HUES6 (cell line): ENCODE measurements at regions not wholly inside any gene's neighbourhood (a gene's known extent, or its start where the extent isn't known, plus 50 kb on each side); places are given as distances from the start of the nearest gene placed in this dataset.

Experiments
- H3K27ac ChIP-seq: 2 replicates; pipeline ENCODE4 v1.7.0; 2013; ENCODE audit warnings: low read depth, mild to moderate bottlenecking, low read length, inconsistent platforms
- H3K27me3 ChIP-seq: 2 replicates; pipeline ENCODE4 v1.6.1; 2013; ENCODE audit warnings: low read length; ENCODE audit not compliant: control insufficient read depth, insufficient read depth
- H3K36me3 ChIP-seq: 2 replicates; pipeline ENCODE4 v1.6.1; 2013; ENCODE audit warnings: low read length; ENCODE audit not compliant: control insufficient read depth, insufficient read depth
- H3K4me1 ChIP-seq: 2 replicates; pipeline ENCODE4 v1.6.1; 2013; ENCODE audit warnings: low read length; ENCODE audit not compliant: control insufficient read depth, insufficient read depth
- H3K4me3 ChIP-seq: 2 replicates; pipeline ENCODE4 v1.5.1; 2013; ENCODE audit warnings: low read depth, low read length
- H3K9ac ChIP-seq: one replicate; pipeline ENCODE4 v1.6.1; 2013; ENCODE audit warnings: mild to moderate bottlenecking, low read length
- H3K9me3 ChIP-seq: 2 replicates; pipeline ENCODE4 v1.6.1; 2013; ENCODE audit warnings: low read depth, low read length; ENCODE audit not compliant: control insufficient read depth, insufficient read depth

DNA sequence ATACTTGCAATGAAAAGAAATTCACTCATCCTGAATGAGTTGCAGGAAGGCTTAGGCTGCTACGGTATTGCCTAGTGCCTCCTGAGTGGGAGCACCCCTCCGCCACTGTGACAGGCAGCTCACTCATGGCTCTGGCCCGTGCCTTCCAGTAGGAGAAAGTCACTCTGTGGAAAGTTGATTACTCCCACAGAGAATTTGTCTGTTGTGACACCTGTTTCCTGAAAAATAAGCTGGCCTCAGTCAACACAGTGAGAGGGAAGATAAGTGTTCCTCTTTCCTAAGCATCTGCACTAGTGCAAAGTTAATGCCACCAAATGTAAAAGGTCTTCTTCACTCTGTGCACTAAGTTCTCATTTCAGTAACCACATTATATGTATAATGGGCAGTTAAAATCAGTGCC, 158.8 kb upstream of the INHBA start:
- Histone ChIP-seq H3K4me1 (no peaks in the 10 kb centered on the region), H3K9ac (no peak overlapping the region), H3K27ac (no peak overlapping the region)

DNA sequence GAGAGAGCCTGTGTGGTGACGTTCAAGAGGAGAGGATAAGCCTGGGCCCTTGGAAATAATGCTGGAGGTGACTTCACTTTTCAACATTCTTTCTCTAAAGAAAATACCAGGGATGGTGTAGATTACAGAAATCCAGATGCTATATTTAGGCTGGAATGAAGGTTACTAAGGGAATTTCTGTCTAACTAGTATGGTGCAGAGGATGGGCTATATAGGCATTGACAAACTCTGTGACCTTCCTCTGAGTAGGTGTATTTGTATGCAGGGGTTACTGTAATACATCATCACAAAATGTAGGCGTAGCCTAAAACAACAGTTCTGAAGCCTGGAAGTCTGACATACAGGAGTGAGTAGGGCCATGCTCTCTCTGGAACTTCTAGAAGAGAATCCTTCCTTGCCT, 155.3 kb upstream of the INHBA start:
- Histone ChIP-seq H3K9ac (no peak overlapping the region), H3K36me3 (no peaks in the 10 kb centered on the region), H3K9me3 (no peaks in the 10 kb centered on the region), H3K27me3 (no peaks in the 10 kb centered on the region), H3K4me3 (no peak overlapping the region), H3K4me1 (no peaks in the 10 kb centered on the region), H3K27ac (no peak overlapping the region)

More for the DNA sequence above, 158.8 kb upstream of the INHBA start:
- Histone ChIP-seq H3K36me3 (no peaks in the 10 kb centered on the region), H3K4me3 (no peak overlapping the region), H3K9me3 (peaks cover 24% of the 10 kb centered on the region), H3K27me3 (no peaks in the 10 kb centered on the region)

DNA sequence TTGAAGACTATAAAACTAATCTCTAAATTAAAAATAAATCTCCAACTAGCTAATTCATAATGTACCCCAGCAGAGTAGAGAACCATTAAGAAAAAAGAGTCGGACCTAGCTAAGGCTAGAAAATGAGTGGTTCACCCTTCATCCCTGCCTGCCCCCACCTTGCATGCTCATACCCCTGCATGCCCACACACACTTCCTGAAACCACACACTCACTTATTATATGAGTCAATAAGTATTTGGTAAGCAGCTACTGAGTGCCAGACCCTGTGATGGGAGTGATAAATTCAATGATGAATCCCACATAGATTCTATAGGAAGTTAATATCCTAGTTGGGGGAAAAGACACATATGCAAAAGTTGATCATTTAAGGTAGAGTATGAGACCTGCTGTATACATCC, 152.9 kb upstream of the INHBA start:
- Histone ChIP-seq H3K27ac (no peak overlapping the region), H3K4me3 (no peak overlapping the region), H3K9ac (no peak overlapping the region), H3K27me3 (no peaks in the 10 kb centered on the region), H3K4me1 (no peaks in the 10 kb centered on the region), H3K9me3 (no peaks in the 10 kb centered on the region), H3K36me3 (no peaks in the 10 kb centered on the region)

DNA sequence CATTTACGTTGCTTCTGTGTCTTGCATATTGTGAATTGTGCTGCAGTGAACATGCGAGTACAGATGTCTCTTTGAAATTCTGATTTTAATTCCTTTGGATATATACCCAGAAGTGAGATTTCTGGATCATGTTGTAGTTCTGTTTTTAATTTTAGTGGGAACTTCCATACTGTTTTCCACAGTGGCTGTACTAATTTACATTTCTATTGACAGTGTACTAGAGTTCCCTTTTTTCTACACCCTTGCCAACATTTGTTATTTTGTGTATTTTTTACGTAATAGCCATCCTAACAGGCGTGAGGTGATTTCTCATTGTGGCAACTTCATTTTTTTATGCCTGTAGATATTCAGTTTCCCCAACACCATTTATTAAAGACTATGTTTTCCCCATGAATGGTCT, 144.7 kb upstream of the INHBA start:
- H3K27ac ChIP-seq, result no peak overlapping the region
- no peaks in the 10 kb centered on the region for H3K36me3 ChIP-seq
- H3K27me3 ChIP-seq, result no peaks in the 10 kb centered on the region
- no peaks in the 10 kb centered on the region for H3K4me1 ChIP-seq
- no peak overlapping the region for H3K9ac ChIP-seq
- no peaks in the 10 kb centered on the region for H3K9me3 ChIP-seq
- no peak overlapping the region for H3K4me3 ChIP-seq

DNA sequence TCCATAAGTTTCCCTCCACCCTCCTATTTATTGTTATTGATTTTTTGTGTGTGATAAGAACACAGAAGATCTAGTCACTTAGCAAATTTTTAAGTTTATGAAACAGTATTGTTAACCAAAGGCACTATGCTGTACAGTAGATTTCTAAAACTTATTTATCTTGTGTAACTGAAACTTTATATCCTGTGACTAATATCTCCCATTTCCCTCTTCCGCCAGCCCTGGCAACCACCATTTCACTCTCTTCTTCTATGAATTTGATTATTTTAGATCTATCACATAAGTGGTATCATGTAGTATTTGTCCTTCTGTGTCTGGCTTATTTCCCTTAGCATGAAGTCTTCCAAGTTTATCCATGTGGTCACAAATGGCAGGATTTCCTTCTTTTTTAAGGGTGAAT, 144.3 kb upstream of the INHBA start:
- no peaks in the 10 kb centered on the region for H3K4me1 ChIP-seq
- H3K9me3 ChIP-seq, result no peaks in the 10 kb centered on the region
- no peak overlapping the region for H3K4me3 ChIP-seq
- no peak overlapping the region for H3K27ac ChIP-seq
- H3K9ac ChIP-seq, result no peak overlapping the region
- H3K36me3 ChIP-seq, result no peaks in the 10 kb centered on the region
- H3K27me3 ChIP-seq, result no peaks in the 10 kb centered on the region

DNA sequence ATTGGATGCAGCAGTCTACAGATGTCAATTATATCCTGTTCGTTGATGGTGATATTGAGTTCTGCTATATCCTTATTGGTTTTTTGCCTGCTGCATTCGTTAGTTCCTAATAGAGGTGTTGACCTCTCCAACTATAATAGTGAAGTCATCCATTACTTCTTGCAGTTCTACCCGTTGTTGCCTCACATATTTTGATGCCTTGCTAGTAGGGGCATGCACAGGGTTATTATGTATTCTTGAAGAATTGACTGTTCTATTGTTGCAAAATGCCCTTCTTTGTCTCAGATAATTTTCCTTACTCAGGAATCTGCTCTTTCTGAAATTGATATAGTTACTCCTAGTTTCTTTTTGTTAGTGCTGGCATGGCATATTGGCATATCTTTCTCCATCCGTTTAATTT, 140.1 kb upstream of the INHBA start:
- H3K9ac ChIP-seq, result no peak overlapping the region
- no peaks in the 10 kb centered on the region for H3K9me3 ChIP-seq
- H3K4me1 ChIP-seq, result no peaks in the 10 kb centered on the region
- H3K4me3 ChIP-seq, result no peak overlapping the region
- H3K36me3 ChIP-seq, result no peaks in the 10 kb centered on the region
- H3K27ac ChIP-seq, result no peak overlapping the region
- no peaks in the 10 kb centered on the region for H3K27me3 ChIP-seq

DNA sequence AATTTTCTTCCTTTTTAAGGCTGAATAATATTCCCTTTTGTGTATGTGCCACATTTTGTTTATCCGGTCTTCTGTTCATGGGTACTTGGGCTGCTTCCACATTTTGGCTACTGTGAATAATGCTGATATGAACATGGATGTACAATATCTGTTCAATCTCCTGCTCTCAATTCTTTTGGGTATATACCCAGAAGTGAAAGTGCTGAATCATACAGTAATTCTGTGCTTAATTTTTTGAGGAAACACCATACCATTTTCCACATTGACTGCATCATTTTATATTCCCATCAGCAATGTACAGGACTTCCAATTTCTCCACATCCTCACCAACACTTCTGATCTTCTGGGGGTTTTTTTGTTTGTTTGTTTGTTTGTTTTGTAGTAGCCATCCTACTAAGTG, 135.0 kb upstream of the INHBA start:
- Histone ChIP-seq H3K9ac (no peak overlapping the region), H3K36me3 (no peaks in the 10 kb centered on the region), H3K4me3 (no peak overlapping the region), H3K27ac (no peak overlapping the region), H3K9me3 (no peaks in the 10 kb centered on the region), H3K27me3 (no peaks in the 10 kb centered on the region), H3K4me1 (peaks cover 7% of the 10 kb centered on the region)

DNA sequence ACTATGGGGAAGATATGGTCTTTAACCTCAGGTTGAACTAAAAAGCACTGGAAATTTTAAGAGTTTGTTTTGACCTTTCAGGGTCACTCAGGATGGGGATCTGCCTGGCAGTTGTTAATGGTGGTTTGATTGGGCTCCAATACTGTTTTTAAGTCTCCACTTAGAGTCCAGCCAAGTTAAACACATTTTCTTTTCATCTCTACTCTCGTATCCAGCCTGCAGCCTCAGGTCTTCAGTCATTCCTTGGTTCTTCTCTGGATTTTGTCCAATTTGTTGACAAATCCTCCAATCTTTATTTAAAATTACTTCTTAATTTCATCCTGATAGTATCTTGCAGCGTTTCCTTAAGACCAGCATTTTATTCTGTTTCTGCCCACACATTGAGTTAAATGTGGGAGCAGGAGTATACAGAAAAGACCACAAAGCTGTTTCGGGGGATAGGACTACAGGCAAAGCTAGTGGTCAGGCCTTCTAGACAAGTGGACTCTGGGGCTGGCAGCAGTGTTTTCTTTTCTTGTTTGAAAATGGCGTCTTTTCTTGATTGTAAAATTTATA, 133.2 kb upstream of the INHBA start:
- Histone ChIP-seq H3K4me1 (peaks cover 8% of the 10 kb centered on the region), H3K4me3 (no peak overlapping the region), H3K9me3 (peaks cover 4% of the 10 kb centered on the region; the same call in 1 of the 2 replicates), H3K9ac (no peak overlapping the region), H3K27ac (no peak overlapping the region), H3K36me3 (no peaks in the 10 kb centered on the region), H3K27me3 (no peaks in the 10 kb centered on the region)

DNA sequence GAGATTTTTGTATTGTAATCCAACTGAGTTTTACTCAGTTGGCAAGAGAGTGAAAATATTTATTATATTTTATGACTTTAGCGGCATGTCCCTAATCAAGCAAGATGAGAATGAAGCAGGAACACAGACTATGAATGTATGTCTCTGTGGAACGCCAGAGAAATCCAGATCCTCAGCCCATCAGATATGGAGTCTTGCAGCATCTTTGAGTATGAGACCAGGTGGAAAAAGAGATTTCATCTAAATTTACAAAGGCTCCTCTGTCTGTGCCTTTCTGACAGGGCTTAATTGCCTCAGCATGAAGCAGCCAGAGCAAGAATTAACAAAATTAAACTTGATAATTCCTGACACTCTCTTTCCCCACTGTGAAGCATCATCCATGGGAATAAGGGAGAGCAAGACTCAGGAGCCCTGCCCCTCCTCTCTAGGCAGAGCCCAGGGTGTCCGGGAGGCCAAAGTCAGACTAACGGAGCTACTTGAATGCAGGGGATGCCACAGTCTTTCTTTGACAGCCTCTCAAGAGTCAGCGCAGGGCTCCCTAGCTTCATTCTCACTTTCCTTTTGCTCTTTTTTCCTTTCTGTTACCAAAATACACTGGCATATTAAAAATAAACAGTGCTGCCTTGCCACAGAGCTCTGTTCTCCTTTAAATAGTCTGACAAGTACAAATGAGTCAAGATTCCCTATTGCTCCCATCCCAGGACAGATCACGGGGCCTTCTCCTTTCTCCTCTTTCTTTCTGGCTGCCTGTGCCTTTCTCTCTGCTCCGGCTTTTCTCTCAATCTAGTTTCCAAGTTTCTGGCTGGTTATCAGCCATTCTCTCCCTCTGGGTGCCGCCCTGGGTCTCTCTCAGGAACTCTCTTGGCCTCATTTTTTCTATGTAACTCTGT, 132.2 kb upstream of the INHBA start:
- H3K27me3 ChIP-seq, result no peaks in the 10 kb centered on the region
- H3K9ac ChIP-seq, result no peak overlapping the region
- H3K27ac ChIP-seq, result no peak overlapping the region
- peaks cover 8% of the 10 kb centered on the region for H3K4me1 ChIP-seq
- H3K36me3 ChIP-seq, result no peaks in the 10 kb centered on the region
- peaks cover 4% of the 10 kb centered on the region; the same call in 1 of the 2 replicates for H3K9me3 ChIP-seq
- no peak overlapping the region for H3K4me3 ChIP-seq

DNA sequence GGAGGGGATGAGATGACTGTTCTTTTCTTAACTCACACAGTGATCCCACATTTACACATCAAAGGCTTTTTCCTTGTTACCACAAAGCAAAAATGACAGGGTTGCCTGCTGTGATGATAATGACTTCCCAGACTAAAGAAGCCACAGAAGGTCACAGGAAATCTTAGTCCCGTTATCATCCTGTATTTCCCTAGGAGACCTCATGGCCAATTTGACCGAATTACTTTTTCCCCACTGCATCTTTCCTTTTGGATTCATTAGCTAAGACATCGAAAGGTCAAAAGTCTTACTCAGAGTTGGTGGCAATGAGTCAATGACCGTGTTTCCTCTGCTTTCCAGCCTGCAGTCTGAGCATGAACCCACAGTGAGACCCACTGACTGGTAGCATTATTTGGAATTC, 130.1 kb upstream of the INHBA start:
- peaks cover 18% of the 10 kb centered on the region for H3K9me3 ChIP-seq
- H3K4me3 ChIP-seq, result no peak overlapping the region
- peaks cover 8% of the 10 kb centered on the region for H3K4me1 ChIP-seq
- H3K27ac ChIP-seq, result no peak overlapping the region; the same call in 1 of the 2 replicates
- no peak overlapping the region for H3K9ac ChIP-seq
- no peaks in the 10 kb centered on the region for H3K27me3 ChIP-seq
- no peaks in the 10 kb centered on the region for H3K36me3 ChIP-seq

DNA sequence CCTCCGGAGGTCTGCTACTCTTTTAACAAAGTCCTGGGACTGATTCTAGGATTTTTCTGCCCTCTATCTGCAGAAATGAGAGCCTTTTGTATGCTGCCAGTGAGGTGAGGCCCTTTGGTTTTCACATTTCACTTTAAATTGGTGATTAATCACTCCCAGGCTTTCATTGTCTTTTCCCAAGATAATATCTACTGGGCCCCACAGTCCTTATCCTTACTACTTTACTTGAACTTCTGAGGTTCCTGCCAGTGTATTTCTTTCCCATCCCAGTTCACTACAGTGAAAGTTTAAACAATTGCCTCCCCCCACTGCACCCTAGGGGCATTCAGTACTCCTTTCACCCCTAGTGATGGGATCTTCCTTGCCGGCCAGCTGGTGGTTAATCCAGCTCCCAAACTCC, 127.4 kb upstream of the INHBA start:
- no peaks in the 10 kb centered on the region for H3K27me3 ChIP-seq
- peaks cover 18% of the 10 kb centered on the region for H3K9me3 ChIP-seq
- no peak overlapping the region for H3K9ac ChIP-seq
- peaks cover 8% of the 10 kb centered on the region for H3K4me1 ChIP-seq
- H3K27ac ChIP-seq, result no peak overlapping the region
- no peak overlapping the region for H3K4me3 ChIP-seq
- no peaks in the 10 kb centered on the region for H3K36me3 ChIP-seq
